ENCODE measurements at regions not wholly inside any gene's neighbourhood (a gene's known extent, or its start where the extent isn't known, plus 50 kb on each side); places are given as distances from the start of the nearest gene placed in this dataset.
A peak's percentile ranks its signal among the peaks of the same experiment; 100 is the strongest.
"Not testable (repeated sequence)": the region's sequence is repeated elsewhere in the genome, so short reads cannot be mapped to it uniquely, and the experiment has no call there.

GRCh38 chr1:10950316-10951172 is 61.9 kb upstream of the TARDBP start:
- H3K36me3 Mint-ChIP-seq (ENCODE audit: insufficient read depth) = peaks cover 7% of the 10 kb centered on the region
- no peaks in the 10 kb centered on the region for H3K9me3 Mint-ChIP-seq
- DNase-seq (no peak), ATAC-seq (replicated peaks) (no peak)
- no peak overlapping the region for H3K4me3 Mint-ChIP-seq
- no peaks in the 10 kb centered on the region for H3K4me1 Mint-ChIP-seq (ENCODE audit: low read depth in 2 of 2)
- H3K27ac Mint-ChIP-seq = no peak overlapping the region
- H3K27me3 Mint-ChIP-seq = peaks cover 9 to 37% of the 10 kb centered on the region in 2 donors

GRCh38 chr1:10951298-10951697 is 61.2 kb upstream of the TARDBP start:
- not testable (repeated sequence) for H3K27ac Mint-ChIP-seq; ATAC-seq (replicated peaks); H3K4me3 Mint-ChIP-seq; DNase-seq; H3K4me1 Mint-ChIP-seq (ENCODE audit: low read depth in 2 of 2); H3K9me3 Mint-ChIP-seq; H3K36me3 Mint-ChIP-seq (ENCODE audit: insufficient read depth)
- H3K27me3 Mint-ChIP-seq = peaks cover 6 to 31% of the 10 kb centered on the region in 2 donors

- no peak overlapping the region for H3K4me3 Mint-ChIP-seq
- peaks cover 7% of the 10 kb centered on the region for H3K36me3 Mint-ChIP-seq (ENCODE audit: insufficient read depth)
- H3K27me3 Mint-ChIP-seq = peaks cover 6 to 29% of the 10 kb centered on the region in 2 donors
- no peak for DNase-seq
- no peaks in the 10 kb centered on the region for H3K4me1 Mint-ChIP-seq (ENCODE audit: low read depth in 2 of 2)
- no peak overlapping the region for H3K27ac Mint-ChIP-seq
- ATAC-seq (replicated peaks) = no peak
- no peaks in the 10 kb centered on the region for H3K9me3 Mint-ChIP-seq
Measured at GRCh38 chr1:10951961-10952360, 60.5 kb upstream of the TARDBP start.

GRCh38 chr1:10953505-10954193 is 58.8 kb upstream of the TARDBP start:
- H3K9me3 Mint-ChIP-seq = no peaks in the 10 kb centered on the region

GRCh38 chr1:10957133-10957532 is 55.3 kb upstream of the TARDBP start:
- H3K4me1 Mint-ChIP-seq (ENCODE audit: low read depth in 2 of 2) = peaks cover 3 to 4% of the 10 kb centered on the region in 2 donors

More at GRCh38 chr1:10953505-10954193, 58.8 kb upstream of the TARDBP start:
- ATAC-seq (replicated peaks) (no peak), DNase-seq (no peak)
- Mint-ChIP-seq H3K36me3 (ENCODE audit: insufficient read depth) (peaks cover 3% of the 10 kb centered on the region), H3K4me3 (no peak overlapping the region), H3K4me1 (ENCODE audit: low read depth in 2 of 2) (no peaks in the 10 kb centered on the region), H3K27ac (no peak overlapping the region), H3K27me3 (peaks cover 6 to 22% of the 10 kb centered on the region in 2 donors)

GRCh38 chr1:10958614-10959013 is 53.8 kb upstream of the TARDBP start:
- no peak overlapping the region for H3K27ac Mint-ChIP-seq
- H3K27me3 Mint-ChIP-seq = peaks cover 21 to 45% of the 10 kb centered on the region in 2 donors
- ATAC-seq (replicated peaks) (no peak), DNase-seq (no peak)
- no peak overlapping the region for H3K4me3 Mint-ChIP-seq
- H3K36me3 Mint-ChIP-seq (ENCODE audit: insufficient read depth) = no peaks in the 10 kb centered on the region
- H3K4me1 Mint-ChIP-seq (ENCODE audit: low read depth in 2 of 2) = peaks cover 3 to 4% of the 10 kb centered on the region in 2 donors
- H3K9me3 Mint-ChIP-seq = no peaks in the 10 kb centered on the region

More at GRCh38 chr1:10957133-10957532, 55.3 kb upstream of the TARDBP start:
- no peak overlapping the region for H3K27ac Mint-ChIP-seq
- DNase-seq (no peak), ATAC-seq (replicated peaks) (no peak)
- no peaks in the 10 kb centered on the region for H3K36me3 Mint-ChIP-seq (ENCODE audit: insufficient read depth)
- H3K27me3 Mint-ChIP-seq = peaks cover 17 to 35% of the 10 kb centered on the region in 2 donors
- H3K4me3 Mint-ChIP-seq = no peak overlapping the region
- no peaks in the 10 kb centered on the region for H3K9me3 Mint-ChIP-seq

- ATAC-seq (replicated peaks) (peak; percentile 85), DNase-seq (peak; percentile 73 to 75 (median 73))
- no peak overlapping the region for H3K4me3 Mint-ChIP-seq
- H3K27me3 Mint-ChIP-seq = peaks cover 28 to 48% of the 10 kb centered on the region in 2 donors
- H3K4me1 Mint-ChIP-seq (ENCODE audit: low read depth in 2 of 2) = peaks cover 4 to 7% of the 10 kb centered on the region in 2 donors
- H3K27ac Mint-ChIP-seq = no peak overlapping the region
- no peaks in the 10 kb centered on the region for H3K36me3 Mint-ChIP-seq (ENCODE audit: insufficient read depth)
- H3K9me3 Mint-ChIP-seq = no peaks in the 10 kb centered on the region
Measured at GRCh38 chr1:10960411-10961299, 51.8 kb upstream of the TARDBP start.

GRCh38 chr1:10961300-10961833 is 51.1 kb upstream of the TARDBP start:
- Mint-ChIP-seq H3K4me1 (ENCODE audit: low read depth in 2 of 2) (peaks cover 4 to 7% of the 10 kb centered on the region in 2 donors), H3K27me3 (peaks cover 33 to 55% of the 10 kb centered on the region in 2 donors), H3K36me3 (ENCODE audit: insufficient read depth) (no peaks in the 10 kb centered on the region), H3K9me3 (no peaks in the 10 kb centered on the region), H3K4me3 (no peak overlapping the region), H3K27ac (no peak overlapping the region)
- ATAC-seq (replicated peaks) = no peak
- DNase-seq = no peak

GRCh38 chr1:10962483-10962882 is 50.0 kb upstream of the TARDBP start:
- Mint-ChIP-seq H3K9me3 (no peaks in the 10 kb centered on the region), H3K27ac (no peak overlapping the region), H3K36me3 (ENCODE audit: insufficient read depth) (no peaks in the 10 kb centered on the region), H3K4me3 (no peak overlapping the region), H3K4me1 (ENCODE audit: low read depth in 2 of 2) (peaks cover 4 to 7% of the 10 kb centered on the region in 2 donors), H3K27me3 (peaks cover 42 to 66% of the 10 kb centered on the region in 2 donors)
- DNase-seq (no peak), ATAC-seq (replicated peaks) (no peak)

All from effector memory CD8-positive, alpha-beta T cell (primary cell).